Fibroblast of lung (primary cell): ENCODE measurements at regions not wholly inside any gene's neighbourhood (a gene's known extent, or its start where the extent isn't known, plus 50 kb on each side); places are given as distances from the start of the nearest gene placed in this dataset.

Experiments
- EZH2 ChIP-seq: IDR thresholded peaks from 2 replicates; pipeline ENCODE4 v1.5.1; 2012; ENCODE audit warnings: low read length, control low read depth, mild to moderate bottlenecking; ENCODE audit errors: missing control alignments
- TF ChIP-seq, protein P1 (sequence below), 2 donors: IDR thresholded peaks in 1 of 2; conservative IDR thresholded peaks in 1 of 2; 1 replicate in 1 of 2; 2 replicates in 1 of 2; pipeline ENCODE4 v1.5.1; 2011 to 2012; ENCODE audit warnings: low read length in 2 of 2, control low read depth in 1 of 2, inconsistent platforms in 1 of 2, low read depth in 1 of 2, mild to moderate bottlenecking in 1 of 2

DNA sequence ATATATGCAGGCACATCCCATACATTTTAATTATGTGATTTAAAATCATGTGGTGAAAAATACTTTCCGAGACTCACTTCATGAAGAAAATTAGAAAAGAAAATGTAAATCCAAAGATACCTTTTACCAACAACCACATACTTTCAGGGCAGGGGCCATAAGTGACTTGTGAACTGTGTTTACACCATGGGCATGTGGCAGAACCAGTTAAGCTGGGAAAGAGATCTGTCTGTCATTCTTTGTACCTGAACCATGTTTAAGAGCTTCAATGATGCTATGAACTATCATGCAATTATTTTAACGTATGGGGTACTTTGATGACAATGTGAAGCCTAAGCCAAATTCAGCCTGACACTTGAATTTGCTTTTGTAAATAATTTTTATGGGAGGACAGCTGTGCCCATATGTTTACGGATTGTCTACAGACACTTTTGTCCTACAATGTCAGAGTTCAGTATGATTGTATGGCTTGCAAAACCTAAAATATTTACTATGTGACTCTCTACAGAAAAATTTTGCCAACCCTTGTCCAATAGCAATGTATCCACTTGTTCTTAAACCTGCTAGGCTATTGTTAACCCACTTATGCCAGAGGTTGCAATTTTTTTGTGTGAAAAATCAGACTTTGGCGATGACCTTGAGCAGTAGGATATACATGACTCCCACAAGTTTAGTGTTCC, 654.6 kb downstream of the TNS3 start:
- no peak for TF ChIP-seq EZH2
- TF ChIP-seq, protein P1, sequence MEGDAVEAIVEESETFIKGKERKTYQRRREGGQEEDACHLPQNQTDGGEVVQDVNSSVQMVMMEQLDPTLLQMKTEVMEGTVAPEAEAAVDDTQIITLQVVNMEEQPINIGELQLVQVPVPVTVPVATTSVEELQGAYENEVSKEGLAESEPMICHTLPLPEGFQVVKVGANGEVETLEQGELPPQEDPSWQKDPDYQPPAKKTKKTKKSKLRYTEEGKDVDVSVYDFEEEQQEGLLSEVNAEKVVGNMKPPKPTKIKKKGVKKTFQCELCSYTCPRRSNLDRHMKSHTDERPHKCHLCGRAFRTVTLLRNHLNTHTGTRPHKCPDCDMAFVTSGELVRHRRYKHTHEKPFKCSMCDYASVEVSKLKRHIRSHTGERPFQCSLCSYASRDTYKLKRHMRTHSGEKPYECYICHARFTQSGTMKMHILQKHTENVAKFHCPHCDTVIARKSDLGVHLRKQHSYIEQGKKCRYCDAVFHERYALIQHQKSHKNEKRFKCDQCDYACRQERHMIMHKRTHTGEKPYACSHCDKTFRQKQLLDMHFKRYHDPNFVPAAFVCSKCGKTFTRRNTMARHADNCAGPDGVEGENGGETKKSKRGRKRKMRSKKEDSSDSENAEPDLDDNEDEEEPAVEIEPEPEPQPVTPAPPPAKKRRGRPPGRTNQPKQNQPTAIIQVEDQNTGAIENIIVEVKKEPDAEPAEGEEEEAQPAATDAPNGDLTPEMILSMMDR (conservative IDR thresholded peaks at IDR 0.05 in 1 of 2, IDR thresholded peaks at IDR 0.05 in 1 of 2; ENCODE audit: low read depth in 1 of 2, low read length in 2 of 2) = no peak
